ENCODE measurements at regions not wholly inside any gene's neighbourhood (a gene's known extent, or its start where the extent isn't known, plus 50 kb on each side); places are given as distances from the start of the nearest gene placed in this dataset.

- Histone ChIP-seq H3K4me1 (replicated peaks) (no peaks in the 10 kb centered on the region), H3K4me3 (no peak overlapping the region), H3K9me3 (replicated peaks) (no peaks in the 10 kb centered on the region)
Observed at GRCh38 chr13:22469452-22469851, 711.3 kb upstream of the SGCG start.

GRCh38 chr13:22470075-22470474, 710.7 kb upstream of the SGCG start:
- H3K4me3 ChIP-seq, result no peak overlapping the region
- no peaks in the 10 kb centered on the region for H3K4me1 ChIP-seq (replicated peaks)
- H3K36me3 ChIP-seq, result no peaks in the 10 kb centered on the region
- no peaks in the 10 kb centered on the region for H3K9me3 ChIP-seq (replicated peaks)
- no peaks in the 10 kb centered on the region for H3K27me3 ChIP-seq (replicated peaks)
- no peak overlapping the region for H3K27ac ChIP-seq
- no peak for DNase-seq (ENCODE audit: low read depth in 1 of 2, low spot score in 2 of 2)

More at GRCh38 chr13:22469452-22469851, 711.3 kb upstream of the SGCG start:
- Histone ChIP-seq H3K36me3 (no peaks in the 10 kb centered on the region), H3K27me3 (replicated peaks) (no peaks in the 10 kb centered on the region), H3K27ac (no peak overlapping the region)
- DNase-seq (ENCODE audit: low read depth in 1 of 2, low spot score in 2 of 2), result no peak

GRCh38 chr13:22482496-22483000, 698.2 kb upstream of the SGCG start:
- no peak overlapping the region for H3K4me3 ChIP-seq
- H3K27ac ChIP-seq, result no peak overlapping the region
- H3K36me3 ChIP-seq, result no peaks in the 10 kb centered on the region
- no peaks in the 10 kb centered on the region for H3K9me3 ChIP-seq (replicated peaks)
- DNase-seq (ENCODE audit: low read depth in 1 of 2, low spot score in 2 of 2), result no peak
- no peaks in the 10 kb centered on the region for H3K27me3 ChIP-seq (replicated peaks)
- H3K4me1 ChIP-seq (replicated peaks), result no peaks in the 10 kb centered on the region

GRCh38 chr13:22483276-22483675, 697.5 kb upstream of the SGCG start:
- Histone ChIP-seq H3K36me3 (no peaks in the 10 kb centered on the region), H3K27me3 (replicated peaks) (no peaks in the 10 kb centered on the region), H3K27ac (no peak overlapping the region), H3K4me3 (no peak overlapping the region), H3K9me3 (replicated peaks) (no peaks in the 10 kb centered on the region), H3K4me1 (replicated peaks) (no peaks in the 10 kb centered on the region)
- DNase-seq (ENCODE audit: low read depth in 1 of 2, low spot score in 2 of 2), result no peak

- no peaks in the 10 kb centered on the region for H3K4me1 ChIP-seq (replicated peaks)
- H3K27ac ChIP-seq, result no peak overlapping the region
- H3K4me3 ChIP-seq, result no peak overlapping the region
- H3K36me3 ChIP-seq, result no peaks in the 10 kb centered on the region
- no peaks in the 10 kb centered on the region for H3K9me3 ChIP-seq (replicated peaks)
- H3K27me3 ChIP-seq (replicated peaks), result no peaks in the 10 kb centered on the region
- DNase-seq (ENCODE audit: low read depth in 1 of 2, low spot score in 2 of 2), result peak in 1 of 2 experiments; percentile 1
Observed at GRCh38 chr13:22486490-22486889, 694.3 kb upstream of the SGCG start.

- no peaks in the 10 kb centered on the region for H3K9me3 ChIP-seq (replicated peaks)
- H3K27me3 ChIP-seq (replicated peaks), result no peaks in the 10 kb centered on the region
- no peak overlapping the region for H3K27ac ChIP-seq
- no peaks in the 10 kb centered on the region for H3K4me1 ChIP-seq (replicated peaks)
- H3K4me3 ChIP-seq, result no peak overlapping the region
- H3K36me3 ChIP-seq, result no peaks in the 10 kb centered on the region
- peak in 1 of 2 experiments; percentile 1 for DNase-seq (ENCODE audit: low read depth in 1 of 2, low spot score in 2 of 2)
Observed at GRCh38 chr13:22487932-22488331, 692.8 kb upstream of the SGCG start.

- H3K4me3 ChIP-seq, result no peak overlapping the region
Observed at GRCh38 chr13:22489771-22490170, 691.0 kb upstream of the SGCG start.

GRCh38 chr13:22495819-22496218, 685.0 kb upstream of the SGCG start:
- no peaks in the 10 kb centered on the region for H3K4me1 ChIP-seq (replicated peaks)
- H3K36me3 ChIP-seq, result no peaks in the 10 kb centered on the region
- no peaks in the 10 kb centered on the region for H3K9me3 ChIP-seq (replicated peaks)
- H3K27me3 ChIP-seq (replicated peaks), result no peaks in the 10 kb centered on the region
- H3K27ac ChIP-seq, result no peak overlapping the region
- no peak overlapping the region for H3K4me3 ChIP-seq
- DNase-seq (ENCODE audit: low read depth in 1 of 2, low spot score in 2 of 2), result no peak

More at GRCh38 chr13:22489771-22490170, 691.0 kb upstream of the SGCG start:
- Histone ChIP-seq H3K27me3 (replicated peaks) (no peaks in the 10 kb centered on the region), H3K36me3 (no peaks in the 10 kb centered on the region), H3K4me1 (replicated peaks) (no peaks in the 10 kb centered on the region), H3K9me3 (replicated peaks) (no peaks in the 10 kb centered on the region), H3K27ac (no peak overlapping the region)
- DNase-seq (ENCODE audit: low read depth in 1 of 2, low spot score in 2 of 2), result no peak

- Histone ChIP-seq H3K4me1 (replicated peaks) (no peaks in the 10 kb centered on the region), H3K9me3 (replicated peaks) (no peaks in the 10 kb centered on the region), H3K27me3 (replicated peaks) (no peaks in the 10 kb centered on the region), H3K27ac (no peak overlapping the region), H3K4me3 (no peak overlapping the region), H3K36me3 (no peaks in the 10 kb centered on the region)
- DNase-seq (ENCODE audit: low read depth in 1 of 2, low spot score in 2 of 2), result no peak
Observed at GRCh38 chr13:22496803-22497508, 683.8 kb upstream of the SGCG start.

- DNase-seq (ENCODE audit: low read depth in 1 of 2, low spot score in 2 of 2), result no peak
- H3K27me3 ChIP-seq (replicated peaks), result no peaks in the 10 kb centered on the region
Observed at GRCh38 chr13:22497991-22498780, 682.6 kb upstream of the SGCG start.

GRCh38 chr13:22499919-22500318, 680.9 kb upstream of the SGCG start:
- no peak overlapping the region for H3K27ac ChIP-seq
- no peaks in the 10 kb centered on the region for H3K4me1 ChIP-seq (replicated peaks)
- H3K9me3 ChIP-seq (replicated peaks), result no peaks in the 10 kb centered on the region
- no peaks in the 10 kb centered on the region for H3K36me3 ChIP-seq
- H3K4me3 ChIP-seq, result no peak overlapping the region
- DNase-seq (ENCODE audit: low read depth in 1 of 2, low spot score in 2 of 2), result no peak
- no peaks in the 10 kb centered on the region for H3K27me3 ChIP-seq (replicated peaks)

More at GRCh38 chr13:22497991-22498780, 682.6 kb upstream of the SGCG start:
- no peaks in the 10 kb centered on the region for H3K9me3 ChIP-seq (replicated peaks)
- no peaks in the 10 kb centered on the region for H3K4me1 ChIP-seq (replicated peaks)
- H3K27ac ChIP-seq, result no peak overlapping the region
- H3K4me3 ChIP-seq, result no peak overlapping the region
- no peaks in the 10 kb centered on the region for H3K36me3 ChIP-seq

- no peak for DNase-seq (ENCODE audit: low read depth in 1 of 2, low spot score in 2 of 2)
- Histone ChIP-seq H3K27ac (no peak overlapping the region), H3K4me3 (no peak overlapping the region), H3K4me1 (replicated peaks) (no peaks in the 10 kb centered on the region), H3K36me3 (no peaks in the 10 kb centered on the region), H3K27me3 (replicated peaks) (no peaks in the 10 kb centered on the region), H3K9me3 (replicated peaks) (no peaks in the 10 kb centered on the region)
Observed at GRCh38 chr13:22505489-22505888, 675.3 kb upstream of the SGCG start.

- Histone ChIP-seq H3K27me3 (replicated peaks) (no peaks in the 10 kb centered on the region), H3K4me1 (replicated peaks) (no peaks in the 10 kb centered on the region), H3K9me3 (replicated peaks) (no peaks in the 10 kb centered on the region), H3K27ac (no peak overlapping the region), H3K36me3 (no peaks in the 10 kb centered on the region), H3K4me3 (no peak overlapping the region)
- no peak for DNase-seq (ENCODE audit: low read depth in 1 of 2, low spot score in 2 of 2)
Observed at GRCh38 chr13:22506096-22506691, 674.6 kb upstream of the SGCG start.

- Histone ChIP-seq H3K9me3 (replicated peaks) (no peaks in the 10 kb centered on the region), H3K27ac (no peak overlapping the region), H3K27me3 (replicated peaks) (no peaks in the 10 kb centered on the region), H3K36me3 (no peaks in the 10 kb centered on the region), H3K4me1 (replicated peaks) (no peaks in the 10 kb centered on the region), H3K4me3 (no peak overlapping the region)
- DNase-seq (ENCODE audit: low read depth in 1 of 2, low spot score in 2 of 2), result no peak
Observed at GRCh38 chr13:22517544-22517943, 663.2 kb upstream of the SGCG start.
